NB4 (cell line): ENCODE measurements at regions not wholly inside any gene's neighbourhood (a gene's known extent, or its start where the extent isn't known, plus 50 kb on each side); places are given as distances from the start of the nearest gene placed in this dataset.

Experiments used
- DNase-seq: peaks from one replicate; pipeline ENCODE4 v3.0.0; 2010; ENCODE audit warnings: low read depth
- H3K4me3 ChIP-seq: one replicate; pipeline ENCODE4 v1.5.1; 2011; ENCODE audit warnings: mild to moderate bottlenecking, low read depth, low read length, moderate library complexity
- CTCF ChIP-seq: IDR thresholded peaks from one replicate; pipeline ENCODE4 v1.5.1; 2012; ENCODE audit warnings: low read depth, low read length
- MAX ChIP-seq: IDR thresholded peaks from 2 replicates; pipeline ENCODE4 v1.6.1; 2011; ENCODE audit warnings: low read depth, low read length
- MYC ChIP-seq: IDR thresholded peaks from 2 replicates; pipeline ENCODE4 v1.6.1; 2011; ENCODE audit warnings: low read depth, low read length
- POLR2A ChIP-seq: IDR thresholded peaks from 2 replicates; pipeline ENCODE4 v1.6.1; 2011; ENCODE audit warnings: mild to moderate bottlenecking; ENCODE audit not compliant: insufficient read length; ENCODE audit errors: extremely low read depth

- TF ChIP-seq MAX (no peak), POLR2A (no peak), MYC (no peak), CTCF (no peak)
- no peak overlapping the region for H3K4me3 ChIP-seq
- no peak for DNase-seq
Observed at GRCh38 chr16:11446566-11447119, 101.4 kb downstream of the RMI2 start.

- TF ChIP-seq MAX (no peak), POLR2A (no peak), MYC (no peak), CTCF (no peak)
- H3K4me3 ChIP-seq = no peak overlapping the region
- no peak for DNase-seq
Observed at GRCh38 chr16:11447272-11447671, 102.0 kb downstream of the RMI2 start.

GRCh38 chr16:11447836-11448235, 102.6 kb downstream of the RMI2 start:
- no peak for DNase-seq
- H3K4me3 ChIP-seq = no peak overlapping the region
- no peak for TF ChIP-seq MAX
- TF ChIP-seq POLR2A = no peak
- no peak for TF ChIP-seq CTCF
- TF ChIP-seq MYC = no peak

GRCh38 chr16:11448796-11449416, 103.6 kb downstream of the RMI2 start:
- no peak for DNase-seq
- H3K4me3 ChIP-seq = no peak overlapping the region
- TF ChIP-seq MYC (no peak), CTCF (no peak), MAX (no peak), POLR2A (no peak)

GRCh38 chr16:11449716-11450115, 104.5 kb downstream of the RMI2 start:
- TF ChIP-seq MYC (no peak), POLR2A (no peak), CTCF (no peak), MAX (no peak)
- DNase-seq = no peak
- no peak overlapping the region for H3K4me3 ChIP-seq
